ENCODE measurements at regions not wholly inside any gene's neighbourhood (a gene's known extent, or its start where the extent isn't known, plus 50 kb on each side); places are given as distances from the start of the nearest gene placed in this dataset.
"Not testable (repeated sequence)": the region's sequence is repeated elsewhere in the genome, so short reads cannot be mapped to it uniquely, and the experiment has no call there.

DNA sequence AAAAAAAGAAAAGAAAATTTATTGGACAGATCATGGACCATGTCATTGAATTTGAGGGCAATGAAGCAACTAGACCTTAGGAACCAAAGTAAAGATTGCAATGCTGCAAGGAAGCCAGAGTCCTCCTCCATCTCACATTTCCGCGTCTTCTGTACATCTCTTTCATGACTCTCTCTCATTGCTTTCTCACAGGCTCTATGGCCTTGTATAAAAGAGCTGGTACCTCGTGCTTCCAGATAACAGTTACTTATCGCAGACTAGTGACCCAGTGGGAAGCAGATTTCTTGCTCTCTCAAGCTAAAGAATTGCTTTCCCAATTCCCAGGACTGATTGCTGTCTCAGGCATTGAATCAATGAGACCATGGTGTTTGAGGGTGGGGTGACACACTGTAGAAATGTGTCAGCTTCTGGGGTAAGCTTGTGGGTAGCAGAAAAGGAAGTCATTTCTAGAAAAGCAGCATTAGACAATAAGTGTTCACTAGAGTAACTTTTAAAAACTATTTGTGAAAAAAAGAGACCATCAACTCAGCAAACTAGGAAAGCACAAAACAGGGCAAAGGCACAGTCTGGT is 635.3 kb downstream of the UTRN start:
- Mint-ChIP-seq H3K9me3 (no peaks in the 10 kb centered on the region), H3K27me3 (ENCODE audit: low read depth) (peaks cover 12% of the 10 kb centered on the region), H3K36me3 (ENCODE audit: insufficient read depth) (no peaks in the 10 kb centered on the region), H3K4me3 (no peak overlapping the region), H3K4me1 (ENCODE audit: low read depth) (peaks cover 2% of the 10 kb centered on the region)
- ATAC-seq: no peak
- DNase-seq: no peak

DNA sequence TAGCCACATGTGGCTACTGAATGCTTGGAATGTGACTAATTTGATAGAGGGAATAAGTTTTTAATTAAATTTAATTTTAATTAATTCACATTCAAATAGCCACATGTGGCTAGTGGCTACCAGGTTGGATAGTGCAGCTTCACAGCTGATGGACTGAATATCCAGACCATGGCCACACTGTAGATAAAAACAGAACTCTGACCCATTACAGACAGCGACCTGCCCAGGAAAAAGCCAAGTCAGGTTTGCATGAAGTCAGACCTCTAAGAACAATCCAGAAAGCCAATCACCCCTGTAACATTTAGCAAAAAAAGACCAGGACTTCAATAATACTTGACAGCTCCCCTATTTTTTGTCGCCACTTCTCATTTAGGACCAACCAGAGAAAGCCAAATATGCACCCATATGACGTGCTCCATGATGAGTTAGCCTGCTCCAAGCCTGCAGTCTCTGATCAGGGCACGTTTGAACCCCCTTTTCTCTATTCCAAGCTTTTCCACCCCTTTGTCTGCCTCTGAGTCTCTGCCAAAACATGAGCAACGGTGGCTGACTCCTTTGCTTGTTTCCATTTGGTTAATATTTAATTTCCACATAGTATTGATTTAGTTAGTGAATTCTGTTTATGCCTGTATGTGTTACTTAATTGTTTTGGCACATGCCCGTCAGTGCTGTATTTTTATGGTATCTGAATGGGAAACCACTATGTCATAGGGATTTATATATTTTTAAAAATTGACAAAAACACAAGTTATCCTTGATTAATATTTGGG is 636.3 kb downstream of the UTRN start:
- Mint-ChIP-seq H3K27me3 (ENCODE audit: low read depth) (peaks cover 8% of the 10 kb centered on the region), H3K36me3 (ENCODE audit: insufficient read depth) (no peaks in the 10 kb centered on the region), H3K4me1 (ENCODE audit: low read depth) (peaks cover 2% of the 10 kb centered on the region), H3K9me3 (no peaks in the 10 kb centered on the region), H3K4me3 (no peak overlapping the region)
- no peak for ATAC-seq
- no peak for DNase-seq

DNA sequence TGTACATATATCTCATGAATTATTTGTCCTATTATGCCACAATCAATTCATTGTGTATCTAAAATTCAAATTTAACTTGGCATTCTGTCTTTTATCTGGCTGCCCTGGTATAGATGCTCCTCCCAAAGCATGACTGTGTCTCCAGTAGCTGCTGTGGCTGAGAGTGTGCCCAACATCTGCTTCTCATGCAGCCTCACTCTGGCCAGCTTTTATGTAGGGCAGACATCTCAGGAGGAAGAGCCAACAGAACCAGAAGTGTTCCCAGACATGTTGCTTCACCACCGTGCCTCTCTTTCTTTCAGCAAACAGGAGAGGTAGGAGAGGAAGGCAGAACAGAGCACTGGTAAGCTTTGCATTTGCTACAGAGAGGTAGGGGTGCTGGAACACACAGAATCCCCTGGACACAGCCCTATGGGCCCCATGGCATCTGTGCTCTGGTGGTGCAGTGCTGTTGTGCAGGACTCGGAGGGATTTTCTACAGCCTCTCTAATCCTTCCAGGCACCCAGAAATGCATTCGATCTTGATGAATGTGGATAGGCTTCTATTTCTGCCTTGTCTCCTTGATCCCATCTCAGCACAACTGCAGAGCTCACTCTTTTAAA is 637.1 kb downstream of the UTRN start:
- peaks cover 2% of the 10 kb centered on the region for H3K4me1 Mint-ChIP-seq (ENCODE audit: low read depth)
- no peaks in the 10 kb centered on the region for H3K36me3 Mint-ChIP-seq (ENCODE audit: insufficient read depth)
- DNase-seq (no peak), ATAC-seq (no peak)
- no peak overlapping the region for H3K4me3 Mint-ChIP-seq
- H3K27me3 Mint-ChIP-seq (ENCODE audit: low read depth): peaks cover 8% of the 10 kb centered on the region
- no peaks in the 10 kb centered on the region for H3K9me3 Mint-ChIP-seq

- not testable (repeated sequence) for H3K4me3 Mint-ChIP-seq; H3K4me1 Mint-ChIP-seq (ENCODE audit: low read depth); H3K36me3 Mint-ChIP-seq (ENCODE audit: insufficient read depth); H3K27me3 Mint-ChIP-seq (ENCODE audit: low read depth); DNase-seq; ATAC-seq; H3K9me3 Mint-ChIP-seq
Observed at GRCh38 chr6:144922771-144923490, 637.8 kb downstream of the UTRN start.

- H3K4me3 Mint-ChIP-seq; H3K36me3 Mint-ChIP-seq (ENCODE audit: insufficient read depth); H3K9me3 Mint-ChIP-seq; DNase-seq; H3K4me1 Mint-ChIP-seq (ENCODE audit: low read depth); ATAC-seq; H3K27me3 Mint-ChIP-seq (ENCODE audit: low read depth): not testable (repeated sequence)
Observed at GRCh38 chr6:144923491-144923787, 638.3 kb downstream of the UTRN start.

- no peak for DNase-seq
- H3K4me1 Mint-ChIP-seq (ENCODE audit: low read depth): peaks cover 1% of the 10 kb centered on the region
- no peaks in the 10 kb centered on the region for H3K36me3 Mint-ChIP-seq (ENCODE audit: insufficient read depth)
- no peak for ATAC-seq
- H3K27me3 Mint-ChIP-seq (ENCODE audit: low read depth): no peaks in the 10 kb centered on the region
- no peak overlapping the region for H3K4me3 Mint-ChIP-seq
- no peaks in the 10 kb centered on the region for H3K9me3 Mint-ChIP-seq
Observed at GRCh38 chr6:144928847-144929246, 643.7 kb downstream of the UTRN start.

GRCh38 chr6:144929262-144929661 is 644.1 kb downstream of the UTRN start:
- H3K4me3 Mint-ChIP-seq: no peak overlapping the region
- no peaks in the 10 kb centered on the region for H3K36me3 Mint-ChIP-seq (ENCODE audit: insufficient read depth)
- peaks cover 1% of the 10 kb centered on the region for H3K4me1 Mint-ChIP-seq (ENCODE audit: low read depth)
- H3K9me3 Mint-ChIP-seq: peaks cover under 1% of the 10 kb centered on the region
- peaks cover 1% of the 10 kb centered on the region for H3K27me3 Mint-ChIP-seq (ENCODE audit: low read depth)
- no peak for ATAC-seq
- DNase-seq: no peak

DNA sequence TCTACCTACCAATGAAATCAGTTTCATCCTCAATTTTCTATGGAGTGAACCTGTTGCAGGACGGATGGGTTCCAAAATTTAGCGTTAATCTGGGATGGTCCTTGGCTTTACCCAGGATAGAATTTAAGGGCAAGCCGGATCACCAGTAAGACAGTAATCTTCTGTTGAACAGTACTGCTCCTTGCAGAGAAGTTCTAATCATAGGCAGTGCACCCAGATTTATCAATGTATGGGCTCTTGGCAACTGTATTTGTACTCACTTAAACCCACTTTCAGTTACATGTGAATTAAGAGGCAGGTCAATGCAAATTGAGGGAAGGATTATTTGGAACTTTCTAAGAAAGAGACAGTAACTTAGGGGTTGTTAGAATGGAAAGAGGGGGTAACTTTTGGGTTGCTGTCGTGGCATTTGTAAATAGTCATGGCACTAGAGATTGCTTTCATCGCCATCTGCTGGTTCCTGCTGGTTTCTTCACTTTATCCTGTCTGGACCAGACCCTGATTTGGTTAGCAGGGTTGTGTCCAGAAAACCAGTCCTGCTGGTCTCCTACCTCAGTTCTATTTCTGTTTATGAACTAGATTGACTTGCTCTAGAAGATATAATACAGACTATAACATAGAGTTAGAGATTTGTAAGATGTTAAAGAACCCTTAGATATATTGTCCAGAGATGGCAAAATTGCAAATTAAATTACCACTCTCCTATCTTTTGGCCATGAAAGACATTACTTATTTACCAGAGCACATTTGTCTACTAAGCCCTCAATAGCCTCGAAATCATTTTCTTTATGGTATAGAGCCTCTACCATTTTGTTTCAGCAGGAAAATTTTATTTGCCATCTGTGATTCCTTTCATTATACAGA is 646.3 kb downstream of the UTRN start:
- ATAC-seq: peak in 1 of 2 donors; percentile 41
- Mint-ChIP-seq H3K36me3 (ENCODE audit: insufficient read depth) (no peaks in the 10 kb centered on the region), H3K4me1 (ENCODE audit: low read depth) (peaks cover 1% of the 10 kb centered on the region), H3K27me3 (ENCODE audit: low read depth) (peaks cover 1% of the 10 kb centered on the region), H3K4me3 (no peak overlapping the region), H3K9me3 (peaks cover 4% of the 10 kb centered on the region)
- DNase-seq: no peak

DNA sequence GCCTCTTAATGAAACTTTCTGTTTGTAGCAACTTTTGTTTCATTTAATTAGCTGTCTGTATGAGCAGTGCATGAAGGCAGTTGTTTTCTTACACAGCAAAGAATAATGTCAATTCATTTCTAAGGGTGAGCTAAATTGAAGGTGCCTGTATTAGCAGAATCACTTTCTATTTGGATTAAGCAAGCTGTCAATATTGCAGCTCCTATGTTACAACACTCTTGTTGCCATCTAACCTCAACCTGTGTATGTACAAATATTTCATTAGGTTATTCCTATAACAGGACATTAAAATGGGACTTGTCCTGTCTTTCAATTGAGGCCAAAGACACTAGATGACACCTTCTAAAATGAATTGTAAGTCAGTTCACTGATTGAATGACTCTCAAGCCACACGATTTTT is 647.5 kb downstream of the UTRN start:
- Mint-ChIP-seq H3K36me3 (ENCODE audit: insufficient read depth) (no peaks in the 10 kb centered on the region), H3K4me3 (no peak overlapping the region), H3K9me3 (peaks cover 4% of the 10 kb centered on the region), H3K27me3 (ENCODE audit: low read depth) (peaks cover 1% of the 10 kb centered on the region), H3K4me1 (ENCODE audit: low read depth) (peaks cover 1% of the 10 kb centered on the region)
- ATAC-seq: no peak
- no peak for DNase-seq

DNA sequence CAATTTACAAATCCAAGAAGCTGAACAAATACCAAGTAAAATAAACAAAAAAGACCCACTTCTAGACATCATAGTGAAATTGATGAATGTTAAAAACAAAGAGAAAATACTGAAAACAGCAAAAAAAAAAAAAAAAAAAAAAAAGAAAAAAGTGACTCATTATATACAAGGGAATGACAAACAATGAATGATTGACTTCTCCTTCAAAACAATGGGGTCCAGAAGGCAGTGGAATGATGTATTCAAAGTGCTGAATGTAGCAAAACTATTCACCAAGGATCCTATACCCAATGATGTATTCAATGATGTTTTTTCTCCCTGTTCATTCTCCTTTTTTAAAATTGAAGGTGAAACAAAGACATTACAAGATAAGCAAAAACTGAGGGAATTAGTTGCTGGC is 650.0 kb downstream of the UTRN start:
- ATAC-seq (no peak), DNase-seq (no peak)
- Mint-ChIP-seq H3K36me3 (ENCODE audit: insufficient read depth) (no peaks in the 10 kb centered on the region), H3K9me3 (peaks cover 4% of the 10 kb centered on the region), H3K4me1 (ENCODE audit: low read depth) (peaks cover 1% of the 10 kb centered on the region), H3K27me3 (ENCODE audit: low read depth) (peaks cover 3% of the 10 kb centered on the region), H3K4me3 (no peak overlapping the region)

DNA sequence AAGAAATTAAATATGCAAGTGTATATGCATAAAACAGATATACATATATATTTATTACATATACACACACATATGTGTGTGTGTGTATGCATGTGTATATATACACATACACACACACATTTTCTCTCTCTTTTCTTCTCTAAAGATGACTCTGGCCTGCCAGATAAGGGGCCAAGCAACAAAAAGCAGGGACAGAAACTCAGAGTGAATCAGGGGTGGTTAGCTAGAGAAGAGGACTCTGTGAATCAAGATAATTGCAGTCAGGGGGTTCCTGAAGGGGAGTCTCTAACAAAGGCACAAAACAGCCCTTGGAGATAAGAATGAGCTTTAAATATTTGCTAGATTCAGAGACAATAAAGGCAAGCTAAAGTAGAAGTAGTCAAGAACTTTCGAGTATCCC is 650.5 kb downstream of the UTRN start:
- H3K4me3 Mint-ChIP-seq: no peak overlapping the region
- no peak for ATAC-seq
- H3K27me3 Mint-ChIP-seq (ENCODE audit: low read depth): peaks cover 3% of the 10 kb centered on the region
- no peak for DNase-seq
- peaks cover 1% of the 10 kb centered on the region for H3K4me1 Mint-ChIP-seq (ENCODE audit: low read depth)
- no peaks in the 10 kb centered on the region for H3K36me3 Mint-ChIP-seq (ENCODE audit: insufficient read depth)
- H3K9me3 Mint-ChIP-seq: peaks cover 4% of the 10 kb centered on the region

DNA sequence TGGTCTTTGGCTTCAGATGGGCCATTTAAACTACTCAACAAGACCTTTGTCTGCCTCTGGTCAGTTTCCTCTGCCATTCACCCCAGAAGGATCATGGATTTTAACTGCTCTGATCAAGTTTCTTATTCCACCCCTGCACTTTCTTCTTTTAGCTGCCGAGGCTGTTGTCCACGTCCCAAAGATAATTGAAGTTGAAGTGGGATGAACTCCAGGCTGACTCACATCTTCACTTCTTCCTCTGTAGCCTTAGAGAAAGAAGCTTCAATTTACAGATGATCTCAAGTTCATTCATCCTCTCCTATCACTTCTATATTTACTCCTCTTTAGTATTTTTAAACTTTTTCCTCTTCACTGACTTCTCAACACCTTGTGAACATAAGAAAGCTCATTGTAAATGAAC is 651.6 kb downstream of the UTRN start:
- Mint-ChIP-seq H3K27me3 (ENCODE audit: low read depth) (peaks cover 3% of the 10 kb centered on the region), H3K4me3 (no peak overlapping the region), H3K9me3 (peaks cover 4% of the 10 kb centered on the region), H3K36me3 (ENCODE audit: insufficient read depth) (no peaks in the 10 kb centered on the region), H3K4me1 (ENCODE audit: low read depth) (no peaks in the 10 kb centered on the region)
- DNase-seq (no peak), ATAC-seq (no peak)

GRCh38 chr6:144939921-144940320 is 654.8 kb downstream of the UTRN start:
- DNase-seq (no peak), ATAC-seq (no peak)
- Mint-ChIP-seq H3K36me3 (ENCODE audit: insufficient read depth) (no peaks in the 10 kb centered on the region), H3K27me3 (ENCODE audit: low read depth) (peaks cover 1% of the 10 kb centered on the region), H3K4me3 (no peak overlapping the region), H3K4me1 (ENCODE audit: low read depth) (no peaks in the 10 kb centered on the region), H3K9me3 (no peaks in the 10 kb centered on the region)

GRCh38 chr6:144944106-144944505 is 659.0 kb downstream of the UTRN start:
- DNase-seq (no peak), ATAC-seq (no peak)
- Mint-ChIP-seq H3K4me1 (ENCODE audit: low read depth) (no peaks in the 10 kb centered on the region), H3K9me3 (no peaks in the 10 kb centered on the region), H3K4me3 (no peak overlapping the region), H3K36me3 (ENCODE audit: insufficient read depth) (no peaks in the 10 kb centered on the region), H3K27me3 (ENCODE audit: low read depth) (peaks cover 5% of the 10 kb centered on the region)

All from activated T-cell treated with anti-CD3 and anti-CD28 coated beads, Interleukin-2, amount 50 U/mL, for 4 hours (primary cell).